ENCODE measurements at regions not wholly inside any gene's neighbourhood (a gene's known extent, or its start where the extent isn't known, plus 50 kb on each side); places are given as distances from the start of the nearest gene placed in this dataset.
"Not testable (repeated sequence)": the region's sequence is repeated elsewhere in the genome, so short reads cannot be mapped to it uniquely, and the experiment has no call there.

- not testable (repeated sequence) for DNase-seq (ENCODE audit: low read depth)
Measured at GRCh38 chr2:37722971-37723370, 51.5 kb upstream of the CDC42EP3 start.

GRCh38 chr2:37730037-37730818 is 58.8 kb upstream of the CDC42EP3 start:
- DNase-seq (ENCODE audit: low read depth), result no peak

- not testable (repeated sequence) for DNase-seq (ENCODE audit: low read depth)
Measured at GRCh38 chr2:37732412-37732811, 61.0 kb upstream of the CDC42EP3 start.

- DNase-seq (ENCODE audit: low read depth), result no peak
Measured at GRCh38 chr2:37733251-37733650, 61.8 kb upstream of the CDC42EP3 start.

GRCh38 chr2:37733955-37734354 is 62.5 kb upstream of the CDC42EP3 start:
- DNase-seq (ENCODE audit: low read depth), result not testable (repeated sequence)

- DNase-seq (ENCODE audit: low read depth), result peak; percentile 46
Measured at GRCh38 chr2:37734891-37735523, 63.6 kb upstream of the CDC42EP3 start.

- DNase-seq (ENCODE audit: low read depth), result peak; percentile 48
Measured at GRCh38 chr2:37735524-37735910, 64.1 kb upstream of the CDC42EP3 start.

GRCh38 chr2:37737507-37737906 is 66.1 kb upstream of the CDC42EP3 start:
- DNase-seq (ENCODE audit: low read depth), result no peak

- DNase-seq (ENCODE audit: low read depth), result no peak
Measured at GRCh38 chr2:37738266-37738885, 66.9 kb upstream of the CDC42EP3 start.

- DNase-seq (ENCODE audit: low read depth), result no peak
Measured at GRCh38 chr2:37739153-37739552, 67.7 kb upstream of the CDC42EP3 start.

- DNase-seq (ENCODE audit: low read depth), result no peak
Measured at GRCh38 chr2:37740164-37740739, 68.8 kb upstream of the CDC42EP3 start.

- DNase-seq (ENCODE audit: low read depth), result no peak
Measured at GRCh38 chr2:37742286-37742685, 70.8 kb upstream of the CDC42EP3 start.

- DNase-seq (ENCODE audit: low read depth), result no peak
Measured at GRCh38 chr2:37744010-37744409, 72.6 kb upstream of the CDC42EP3 start.

GRCh38 chr2:37744961-37745360 is 73.5 kb upstream of the CDC42EP3 start:
- DNase-seq (ENCODE audit: low read depth), result not testable (repeated sequence)

- DNase-seq (ENCODE audit: low read depth), result not testable (repeated sequence)
Measured at GRCh38 chr2:37746011-37746410, 74.6 kb upstream of the CDC42EP3 start.

GRCh38 chr2:37746883-37747282 is 75.4 kb upstream of the CDC42EP3 start:
- no peak for DNase-seq (ENCODE audit: low read depth)

- no peak for DNase-seq (ENCODE audit: low read depth)
Measured at GRCh38 chr2:37748541-37748940, 77.1 kb upstream of the CDC42EP3 start.

GRCh38 chr2:37750286-37750685 is 78.8 kb upstream of the CDC42EP3 start:
- not testable (repeated sequence) for DNase-seq (ENCODE audit: low read depth)

GRCh38 chr2:37752766-37753165 is 81.3 kb upstream of the CDC42EP3 start:
- no peak for DNase-seq (ENCODE audit: low read depth)

GRCh38 chr2:37753758-37754157 is 82.3 kb upstream of the CDC42EP3 start:
- no peak for DNase-seq (ENCODE audit: low read depth)

- not testable (repeated sequence) for DNase-seq (ENCODE audit: low read depth)
Measured at GRCh38 chr2:37755961-37756559, 84.6 kb upstream of the CDC42EP3 start.

- DNase-seq (ENCODE audit: low read depth), result not testable (repeated sequence)
Measured at GRCh38 chr2:37757456-37757855, 86.0 kb upstream of the CDC42EP3 start.
